GM23338 (cell line): ENCODE measurements at regions not wholly inside any gene's neighbourhood (a gene's known extent, or its start where the extent isn't known, plus 50 kb on each side); places are given as distances from the start of the nearest gene placed in this dataset.
"Not testable (repeated sequence)": the region's sequence is repeated elsewhere in the genome, so short reads cannot be mapped to it uniquely, and the experiment has no call there.

Source experiments
- ATAC-seq: fragments of 200-7000 bp; cut with Tn5 transposase; 3 replicates; pipeline ENCODE4 v1.9.1; 2020
- DNase-seq: peaks from one replicate; pipeline ENCODE4 v3.0.0-alpha.2; 2015; ENCODE audit warnings: low spot score
- H2AFZ ChIP-seq: fragments of 200-600 bp; sonication (generic); 2 replicates; pipeline ENCODE4 v1.8.0; 2016; ENCODE audit warnings: antibody characterized with exemption, mild to moderate bottlenecking, moderate library complexity
- H3F3A ChIP-seq: fragments of 200-600 bp; sonication (generic); replicated peaks from 2 replicates; pipeline ENCODE4 v1.8.0; 2017; ENCODE audit warnings: antibody characterized with exemption, mixed run types, low read depth
- H3K27ac ChIP-seq: fragments of 200-600 bp; sonication (generic); 2 replicates; pipeline ENCODE4 v1.6.1; 2016; ENCODE audit warnings: low read depth
- H3K27me3 ChIP-seq: fragments of 200-600 bp; sonication (generic); 2 replicates; pipeline ENCODE4 v1.8.0; 2016; ENCODE audit warnings: mild to moderate bottlenecking, mixed run types, moderate library complexity; ENCODE audit not compliant: insufficient read depth
- H3K36me3 ChIP-seq: fragments of 200-600 bp; sonication (generic); 2 replicates; pipeline ENCODE4 v1.8.0; 2016; ENCODE audit warnings: mild to moderate bottlenecking; ENCODE audit not compliant: insufficient read depth
- H3K4me1 ChIP-seq: fragments of 200-600 bp; sonication (generic); 2 replicates; pipeline ENCODE4 v1.8.0; 2016; ENCODE audit warnings: mild to moderate bottlenecking, moderate library complexity; ENCODE audit not compliant: insufficient read depth
- H3K4me2 ChIP-seq: fragments of 200-600 bp; sonication (generic); 2 replicates; pipeline ENCODE4 v1.7.1; 2017; ENCODE audit warnings: mixed run types
- H3K4me3 ChIP-seq: fragments of 200-600 bp; sonication (generic); 2 replicates; pipeline ENCODE4 v1.6.1; 2016; ENCODE audit warnings: mixed run types
- H3K79me2 ChIP-seq: fragments of 200-600 bp; sonication (generic); replicated peaks from 2 replicates; pipeline ENCODE4 v1.8.0; 2017; ENCODE audit warnings: mild to moderate bottlenecking; ENCODE audit not compliant: insufficient read depth
- H3K9me2 ChIP-seq: fragments of 200-600 bp; sonication (generic); 2 replicates; pipeline ENCODE4 v1.8.0; 2017; ENCODE audit not compliant: insufficient read depth
- H4K20me1 ChIP-seq: fragments of 200-600 bp; sonication (generic); replicated peaks from 2 replicates; pipeline ENCODE4 v1.8.0; 2017; ENCODE audit warnings: mild to moderate bottlenecking; ENCODE audit not compliant: insufficient read depth
- H3K27ac Mint-ChIP-seq: 2 replicates; pipeline ENCODE4 v1.8.0; 2020; ENCODE audit warnings: inconsistent platforms, mild to moderate bottlenecking, moderate library complexity, mixed read lengths
- H3K27me3 Mint-ChIP-seq: 3 replicates; pipeline ENCODE4 v1.8.0; 2022; ENCODE audit warnings: low read depth, mild to moderate bottlenecking, moderate library complexity, mixed read lengths, inconsistent platforms; ENCODE audit not compliant: insufficient read depth, poor library complexity
- H3K36me3 Mint-ChIP-seq: 3 replicates; pipeline ENCODE4 v1.8.0; 2021; ENCODE audit warnings: low read depth, mild to moderate bottlenecking, inconsistent platforms, moderate library complexity, mixed read lengths
- H3K4me1 Mint-ChIP-seq: 3 replicates; pipeline ENCODE4 v1.8.0; 2020; ENCODE audit warnings: mild to moderate bottlenecking, inconsistent platforms, mixed read lengths
- H3K4me3 Mint-ChIP-seq: 3 replicates; pipeline ENCODE4 v1.8.0; 2021; ENCODE audit warnings: moderate library complexity, mild to moderate bottlenecking, inconsistent platforms, mixed read lengths
- H3K9me3 Mint-ChIP-seq: 3 replicates; pipeline ENCODE4 v1.8.0; 2020; ENCODE audit warnings: moderate library complexity, mild to moderate bottlenecking, inconsistent platforms, mixed read lengths
- CREB1 ChIP-seq: fragments of 250-450 bp; sonication (Bioruptor Pico); IDR thresholded peaks from 2 replicates; pipeline ENCODE4 v1.5.0; 2020; ENCODE audit warnings: low read depth, mild to moderate bottlenecking, moderate library complexity
- NANOG ChIP-seq: IDR thresholded peaks from 2 replicates; pipeline ENCODE4 v1.6.1; 2016; ENCODE audit warnings: antibody characterized with exemption, borderline replicate concordance
- STAT1 ChIP-seq: IDR thresholded peaks from one replicate; pipeline ENCODE4 v1.6.1; 2016; ENCODE audit warnings: antibody characterized with exemption; ENCODE audit not compliant: unreplicated experiment
- ZNF114 ChIP-seq: fragments of 250-450 bp; sonication (Bioruptor Pico); IDR thresholded peaks from 2 replicates; pipeline ENCODE4 v1.5.0; 2020; ENCODE audit warnings: mild to moderate bottlenecking, moderate library complexity
- ZNF462 ChIP-seq: fragments of 250-450 bp; sonication (Bioruptor Pico); IDR thresholded peaks from 2 replicates; pipeline ENCODE4 v1.5.0; 2020; ENCODE audit warnings: mild to moderate bottlenecking, moderate library complexity

- TF ChIP-seq ZNF462: no peak
Observed at GRCh38 chr6:178119-178518, 114.2 kb upstream of the DUSP22 start (continued).

- H3K36me3 Mint-ChIP-seq: peaks cover 16% of the 10 kb centered on the region
- not testable (repeated sequence) for H3K4me1 ChIP-seq, H3K27ac ChIP-seq, H3K9me2 ChIP-seq, H3K4me2 ChIP-seq, H3K27me3 Mint-ChIP-seq, H3F3A ChIP-seq, ATAC-seq, H3K79me2 ChIP-seq, H3K27me3 ChIP-seq, H3K4me3 Mint-ChIP-seq, H3K36me3 ChIP-seq, H3K4me3 ChIP-seq, DNase-seq, H3K27ac Mint-ChIP-seq, H4K20me1 ChIP-seq, H3K4me1 Mint-ChIP-seq, H2AFZ ChIP-seq
- H3K9me3 Mint-ChIP-seq: peaks cover 55% of the 10 kb centered on the region
Observed at GRCh38 chr6:178929-179328, 113.4 kb upstream of the DUSP22 start.

GRCh38 chr6:179340-179950 is 112.8 kb upstream of the DUSP22 start:
- H3K4me3 ChIP-seq: no peak overlapping the region
- H3F3A ChIP-seq: no peaks in the 10 kb centered on the region
- no peak overlapping the region for H3K4me3 Mint-ChIP-seq
- H3K27ac Mint-ChIP-seq: no peak overlapping the region
- H3K27me3 Mint-ChIP-seq: peaks cover 6% of the 10 kb centered on the region
- peaks cover 51% of the 10 kb centered on the region for H3K9me3 Mint-ChIP-seq
- H3K9me2 ChIP-seq: no peaks in the 10 kb centered on the region
- H4K20me1 ChIP-seq: no peaks in the 10 kb centered on the region
- ATAC-seq (no peak), DNase-seq (no peak)
- no peak overlapping the region for H2AFZ ChIP-seq
- no peaks in the 10 kb centered on the region for H3K36me3 ChIP-seq
- H3K27ac ChIP-seq: no peak overlapping the region
- no peaks in the 10 kb centered on the region for H3K4me1 ChIP-seq
- H3K4me2 ChIP-seq: no peak overlapping the region
- H3K4me1 Mint-ChIP-seq: no peaks in the 10 kb centered on the region
- no peaks in the 10 kb centered on the region for H3K27me3 ChIP-seq
- no peaks in the 10 kb centered on the region for H3K79me2 ChIP-seq
- peaks cover 16% of the 10 kb centered on the region for H3K36me3 Mint-ChIP-seq
- no peak for TF ChIP-seq ZNF114
- TF ChIP-seq STAT1: no peak
- no peak for TF ChIP-seq NANOG
- no peak for TF ChIP-seq CREB1 (CRISPR knock-in tag)

- H3K27ac ChIP-seq, ATAC-seq, H3K4me3 Mint-ChIP-seq, H3K9me2 ChIP-seq, H3K4me1 Mint-ChIP-seq, H3K79me2 ChIP-seq, DNase-seq, H3K36me3 ChIP-seq, H3K4me2 ChIP-seq, H2AFZ ChIP-seq, H4K20me1 ChIP-seq, H3F3A ChIP-seq, H3K4me1 ChIP-seq, H3K27me3 ChIP-seq, H3K27me3 Mint-ChIP-seq, H3K27ac Mint-ChIP-seq, H3K4me3 ChIP-seq: not testable (repeated sequence)
- H3K36me3 Mint-ChIP-seq: peaks cover 16% of the 10 kb centered on the region
- H3K9me3 Mint-ChIP-seq: peaks cover 45% of the 10 kb centered on the region
Observed at GRCh38 chr6:180091-180694, 112.1 kb upstream of the DUSP22 start.
